ENCODE measurements at regions not wholly inside any gene's neighbourhood (a gene's known extent, or its start where the extent isn't known, plus 50 kb on each side); places are given as distances from the start of the nearest gene placed in this dataset.

- DNase-seq = no peak
These were observed 113.5 kb upstream of the NFIB start for GRCh38 chr9:14427419-14427818.

- DNase-seq = no peak
These were observed 111.0 kb upstream of the NFIB start for GRCh38 chr9:14424983-14425382.

- DNase-seq = no peak
These were observed 110.3 kb upstream of the NFIB start for GRCh38 chr9:14424289-14424688.

GRCh38 chr9:14423815-14424261, 109.9 kb upstream of the NFIB start:
- no peak for DNase-seq

- DNase-seq = no peak
These were observed 107.3 kb upstream of the NFIB start for GRCh38 chr9:14421291-14421690.

GRCh38 chr9:14418941-14419937, 105.3 kb upstream of the NFIB start:
- DNase-seq = no peak

GRCh38 chr9:14418301-14418940, 104.5 kb upstream of the NFIB start:
- no peak for DNase-seq

GRCh38 chr9:14417237-14417636, 103.3 kb upstream of the NFIB start:
- no peak for DNase-seq

- DNase-seq = no peak
These were observed 102.0 kb upstream of the NFIB start for GRCh38 chr9:14415947-14416346.

- no peak for DNase-seq
These were observed 99.9 kb upstream of the NFIB start for GRCh38 chr9:14413812-14414211.

- no peak for DNase-seq
These were observed 98.8 kb upstream of the NFIB start for GRCh38 chr9:14412775-14413174.

GRCh38 chr9:14406463-14406862, 92.5 kb upstream of the NFIB start:
- no peak for DNase-seq

GRCh38 chr9:14405176-14405706, 91.3 kb upstream of the NFIB start:
- no peak for DNase-seq

GRCh38 chr9:14403081-14403480, 89.1 kb upstream of the NFIB start:
- no peak for DNase-seq

GRCh38 chr9:14402583-14402982, 88.6 kb upstream of the NFIB start:
- DNase-seq = no peak

GRCh38 chr9:14401911-14402310, 88.0 kb upstream of the NFIB start:
- DNase-seq = no peak

GRCh38 chr9:14400658-14400995, 86.7 kb upstream of the NFIB start:
- no peak for DNase-seq

GRCh38 chr9:14399756-14400657, 86.1 kb upstream of the NFIB start:
- DNase-seq = no peak

- no peak for DNase-seq
These were observed 84.5 kb upstream of the NFIB start for GRCh38 chr9:14398473-14398872.

- no peak for DNase-seq
These were observed 82.2 kb upstream of the NFIB start for GRCh38 chr9:14396171-14396570.

- no peak for DNase-seq
These were observed 81.6 kb upstream of the NFIB start for GRCh38 chr9:14395317-14396082.

- no peak for DNase-seq
These were observed 79.5 kb upstream of the NFIB start for GRCh38 chr9:14393418-14393817.
